ENCODE measurements at regions not wholly inside any gene's neighbourhood (a gene's known extent, or its start where the extent isn't known, plus 50 kb on each side); places are given as distances from the start of the nearest gene placed in this dataset.

DNA sequence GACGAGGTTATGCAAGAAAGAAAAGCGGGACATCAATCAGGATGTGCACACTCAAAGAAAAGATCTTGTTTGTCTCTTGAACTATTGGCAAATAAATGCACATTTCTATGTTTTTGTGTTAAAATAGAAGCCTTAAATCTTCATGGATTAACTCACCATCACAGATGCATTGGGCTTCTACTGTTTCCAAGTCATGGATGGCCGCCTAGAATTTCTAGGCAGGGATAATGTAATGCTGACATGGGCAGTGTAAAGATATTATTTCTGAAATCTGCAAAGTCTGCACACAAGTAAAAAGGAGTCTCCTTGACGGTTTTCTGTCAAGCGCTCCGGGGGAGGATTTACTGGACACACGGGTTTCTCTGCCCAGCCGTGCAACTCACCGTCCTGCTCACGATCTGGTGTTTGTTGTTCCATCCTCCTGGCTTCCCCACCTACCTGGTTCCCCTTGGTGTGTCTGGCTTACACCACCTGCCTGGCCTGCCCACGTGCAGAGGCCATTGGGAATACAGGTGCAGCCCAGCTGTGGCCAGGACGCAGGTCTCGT lies 103.3 kb upstream of the FZD10 start:
- 33 to 49% (median 40%) methylated on average over 13 of the region's 13 CpGs for WGBS, 3 donors
- intact Hi-C loops (cut with DNase I): no loop called here

DNA sequence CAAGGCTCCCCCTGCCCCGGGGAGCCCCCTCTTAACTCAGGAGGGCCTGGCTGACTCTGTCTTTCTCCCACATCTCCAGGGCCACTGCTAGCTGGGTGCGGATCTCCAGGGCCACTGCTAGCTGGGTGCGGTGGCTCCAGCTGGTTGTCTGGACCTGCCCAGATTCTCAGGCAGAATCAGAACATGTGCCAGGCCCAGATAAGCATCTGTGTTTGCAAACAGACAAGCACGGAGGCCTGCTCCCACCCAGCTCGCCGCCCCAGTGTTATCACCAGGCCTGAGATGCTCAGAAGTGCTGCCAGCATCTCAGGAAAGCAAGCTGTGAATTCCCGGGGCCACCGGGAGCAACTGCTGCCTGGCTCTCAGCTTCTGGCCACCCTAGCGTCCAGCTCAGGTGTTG lies 98.4 kb upstream of the FZD10 start:
- DNase-seq: no peak
- intact Hi-C loops (cut with DNase I): no loop called here
- Histone ChIP-seq H3K36me3 (ENCODE audit: insufficient read depth in 1 of 2, low read depth in 1 of 2) (no peaks in the 10 kb centered on the region), H3K27me3 (ENCODE audit: insufficient read depth in 3 of 3, low read length in 2 of 3) (no peaks in the 10 kb centered on the region), H3K27ac (no peak overlapping the region), H3K9me3 (no peaks in the 10 kb centered on the region), H3K4me1 (no peaks in the 10 kb centered on the region), H3K4me3 (no peak overlapping the region)
- no peak for ATAC-seq
- 82 to 85% (median 83%) methylated on average over 9 of the region's 9 CpGs for WGBS, 3 donors
- TF ChIP-seq, protein P1, sequence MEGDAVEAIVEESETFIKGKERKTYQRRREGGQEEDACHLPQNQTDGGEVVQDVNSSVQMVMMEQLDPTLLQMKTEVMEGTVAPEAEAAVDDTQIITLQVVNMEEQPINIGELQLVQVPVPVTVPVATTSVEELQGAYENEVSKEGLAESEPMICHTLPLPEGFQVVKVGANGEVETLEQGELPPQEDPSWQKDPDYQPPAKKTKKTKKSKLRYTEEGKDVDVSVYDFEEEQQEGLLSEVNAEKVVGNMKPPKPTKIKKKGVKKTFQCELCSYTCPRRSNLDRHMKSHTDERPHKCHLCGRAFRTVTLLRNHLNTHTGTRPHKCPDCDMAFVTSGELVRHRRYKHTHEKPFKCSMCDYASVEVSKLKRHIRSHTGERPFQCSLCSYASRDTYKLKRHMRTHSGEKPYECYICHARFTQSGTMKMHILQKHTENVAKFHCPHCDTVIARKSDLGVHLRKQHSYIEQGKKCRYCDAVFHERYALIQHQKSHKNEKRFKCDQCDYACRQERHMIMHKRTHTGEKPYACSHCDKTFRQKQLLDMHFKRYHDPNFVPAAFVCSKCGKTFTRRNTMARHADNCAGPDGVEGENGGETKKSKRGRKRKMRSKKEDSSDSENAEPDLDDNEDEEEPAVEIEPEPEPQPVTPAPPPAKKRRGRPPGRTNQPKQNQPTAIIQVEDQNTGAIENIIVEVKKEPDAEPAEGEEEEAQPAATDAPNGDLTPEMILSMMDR (IDR thresholded peaks at IDR 0.05): no peak

More for the DNA sequence above, 103.3 kb upstream of the FZD10 start:
- TF ChIP-seq, protein P1 (IDR thresholded peaks at IDR 0.05): no peak
- DNase-seq (no peak), ATAC-seq (no peak)
- H3K4me1 ChIP-seq: no peaks in the 10 kb centered on the region
- peaks cover 0 to 3% (median 0%) of the 10 kb centered on the region in 3 donors for H3K27me3 ChIP-seq (ENCODE audit: insufficient read depth in 3 of 3, low read length in 2 of 3)
- H3K27ac ChIP-seq: no peak overlapping the region
- H3K9me3 ChIP-seq: no peaks in the 10 kb centered on the region
- H3K36me3 ChIP-seq (ENCODE audit: insufficient read depth in 1 of 2, low read depth in 1 of 2): no peaks in the 10 kb centered on the region
- no peak overlapping the region for H3K4me3 ChIP-seq

DNA sequence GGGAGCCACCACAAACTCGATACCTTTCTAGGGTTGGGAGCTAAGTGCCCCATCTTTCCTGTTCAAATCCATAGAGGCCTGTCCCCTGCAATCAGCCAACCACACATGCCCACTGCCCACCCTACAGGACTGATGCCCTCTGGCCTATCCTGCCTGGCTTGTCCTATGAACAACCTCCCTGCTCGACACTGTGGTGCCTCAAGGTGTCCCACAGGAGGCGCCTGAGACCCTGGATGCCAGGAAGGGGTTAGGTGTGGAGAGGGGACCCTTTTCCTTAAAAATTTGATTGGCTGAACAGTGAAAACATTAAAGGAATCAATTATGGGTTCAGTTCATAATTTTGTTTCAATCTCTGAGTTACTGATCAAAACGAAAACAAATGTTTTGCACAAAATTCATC lies 97.3 kb upstream of the FZD10 start:
- intact Hi-C loops (cut with DNase I): no loop called here
- 70 to 72% (median 71%) methylated on average over 4 of the region's 4 CpGs for WGBS, 3 donors

DNA sequence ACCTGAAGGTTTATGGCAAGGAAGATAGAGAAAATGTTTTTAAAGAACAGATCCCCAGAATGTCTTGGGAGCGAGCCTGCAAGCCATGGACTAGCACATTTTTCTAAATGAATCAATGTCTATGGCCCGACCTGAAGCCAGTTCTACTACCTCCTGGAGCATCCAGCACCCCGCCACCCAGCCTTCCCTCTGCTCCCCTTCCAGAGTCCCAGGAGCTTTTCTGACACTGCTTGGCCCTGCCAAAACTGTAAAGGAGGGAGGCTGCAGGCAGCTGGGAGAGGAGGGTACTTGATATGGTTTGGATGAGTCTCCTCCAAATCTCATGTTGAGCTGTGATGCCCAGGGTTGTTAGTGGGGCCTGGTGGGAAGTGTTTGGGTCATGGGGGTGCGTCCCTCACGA lies 95.5 kb upstream of the FZD10 start:
- Histone ChIP-seq H3K9me3 (no peaks in the 10 kb centered on the region), H3K27ac (no peak overlapping the region), H3K4me3 (no peak overlapping the region), H3K36me3 (ENCODE audit: insufficient read depth in 1 of 2, low read depth in 1 of 2) (no peaks in the 10 kb centered on the region), H3K4me1 (no peaks in the 10 kb centered on the region), H3K27me3 (ENCODE audit: insufficient read depth in 3 of 3, low read length in 2 of 3) (no peaks in the 10 kb centered on the region)
- intact Hi-C loops (cut with DNase I): no loop called here
- DNase-seq (no peak), ATAC-seq (no peak)
- TF ChIP-seq, protein P1 (IDR thresholded peaks at IDR 0.05): no peak
- 86 to 93% (median 90%) methylated on average over 5 of the region's 5 CpGs for WGBS, 3 donors

More for the DNA sequence above, 97.3 kb upstream of the FZD10 start:
- ATAC-seq: no peak
- Histone ChIP-seq H3K36me3 (ENCODE audit: insufficient read depth in 1 of 2, low read depth in 1 of 2) (no peaks in the 10 kb centered on the region), H3K9me3 (no peaks in the 10 kb centered on the region), H3K4me1 (no peaks in the 10 kb centered on the region), H3K4me3 (no peak overlapping the region), H3K27me3 (ENCODE audit: insufficient read depth in 3 of 3, low read length in 2 of 3) (no peaks in the 10 kb centered on the region), H3K27ac (no peak overlapping the region)
- DNase-seq: no peak
- TF ChIP-seq, protein P1 (IDR thresholded peaks at IDR 0.05): no peak

DNA sequence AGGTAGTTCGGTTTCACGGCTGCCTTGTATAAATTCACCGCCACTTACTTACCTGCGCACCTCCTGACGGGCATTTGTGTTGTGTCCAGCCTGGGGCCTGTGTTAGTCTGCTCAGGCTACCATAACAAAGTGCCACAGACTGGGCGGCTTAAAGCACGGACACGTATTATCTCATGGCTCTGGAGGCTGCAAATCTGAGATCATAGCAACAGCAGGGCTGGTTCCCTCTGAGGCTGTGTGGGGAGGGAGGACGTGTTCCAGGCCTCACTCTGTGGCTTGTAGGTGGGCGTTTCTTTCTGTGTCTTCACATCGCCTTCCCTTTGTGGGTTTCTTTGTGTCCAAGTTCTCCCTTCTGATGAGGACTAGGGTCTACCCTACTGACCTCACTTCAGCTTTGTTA lies 93.5 kb upstream of the FZD10 start:
- Histone ChIP-seq H3K9me3 (no peaks in the 10 kb centered on the region), H3K4me1 (no peaks in the 10 kb centered on the region), H3K27me3 (ENCODE audit: insufficient read depth in 3 of 3, low read length in 2 of 3) (no peaks in the 10 kb centered on the region), H3K36me3 (ENCODE audit: insufficient read depth in 1 of 2, low read depth in 1 of 2) (no peaks in the 10 kb centered on the region), H3K27ac (no peak overlapping the region), H3K4me3 (no peak overlapping the region)
- WGBS, 3 donors: 81 to 82% (median 81%) methylated on average over 11 of the region's 11 CpGs
- no peak for ATAC-seq
- TF ChIP-seq, protein P1 (IDR thresholded peaks at IDR 0.05): no peak
- intact Hi-C loops (cut with DNase I): no loop called here
- no peak for DNase-seq

Measured in psoas muscle (tissue), 7 donors.